HG03571 (cell line): ENCODE measurements at regions not wholly inside any gene's neighbourhood (a gene's known extent, or its start where the extent isn't known, plus 50 kb on each side); places are given as distances from the start of the nearest gene placed in this dataset.

ENCODE experiments used
- ATAC-seq: cut with Tn5 transposase; IDR thresholded peaks from one replicate; pipeline ENCODE4 v1.9.1; 2021; ENCODE audit not compliant: unreplicated experiment

GRCh38 chr4:116872941-116873340, 212.4 kb downstream of the TRAM1L1 start:
- no peak for ATAC-seq

- ATAC-seq = no peak
Observed at GRCh38 chr4:116872308-116872707, 213.1 kb downstream of the TRAM1L1 start.

- no peak for ATAC-seq
Observed at GRCh38 chr4:116870686-116871085, 214.7 kb downstream of the TRAM1L1 start.

- no peak for ATAC-seq
Observed at GRCh38 chr4:116866106-116866505, 219.3 kb downstream of the TRAM1L1 start.

- ATAC-seq = no peak
Observed at GRCh38 chr4:116862592-116862991, 222.8 kb downstream of the TRAM1L1 start.

- no peak for ATAC-seq
Observed at GRCh38 chr4:116860891-116861290, 224.5 kb downstream of the TRAM1L1 start.

- ATAC-seq = no peak
Observed at GRCh38 chr4:116849620-116850019, 235.8 kb downstream of the TRAM1L1 start.

GRCh38 chr4:116847616-116848015, 237.8 kb downstream of the TRAM1L1 start:
- ATAC-seq = no peak

GRCh38 chr4:116839826-116840225, 245.6 kb downstream of the TRAM1L1 start:
- no peak for ATAC-seq

GRCh38 chr4:116838609-116839008, 246.8 kb downstream of the TRAM1L1 start:
- ATAC-seq = no peak

GRCh38 chr4:116829187-116829586, 256.2 kb downstream of the TRAM1L1 start:
- no peak for ATAC-seq

- ATAC-seq = no peak
Observed at GRCh38 chr4:116824172-116824571, 261.2 kb downstream of the TRAM1L1 start.

- ATAC-seq = no peak
Observed at GRCh38 chr4:116811730-116812129, 273.6 kb downstream of the TRAM1L1 start.

GRCh38 chr4:116796022-116796421, 289.4 kb downstream of the TRAM1L1 start:
- no peak for ATAC-seq

GRCh38 chr4:116788723-116789122, 296.7 kb downstream of the TRAM1L1 start:
- no peak for ATAC-seq

GRCh38 chr4:116755051-116755450, 330.3 kb downstream of the TRAM1L1 start:
- ATAC-seq = no peak

- no peak for ATAC-seq
Observed at GRCh38 chr4:116752027-116752426, 333.3 kb downstream of the TRAM1L1 start.

GRCh38 chr4:116736756-116737155, 348.6 kb downstream of the TRAM1L1 start:
- ATAC-seq = no peak

- no peak for ATAC-seq
Observed at GRCh38 chr4:116734178-116734577, 351.2 kb downstream of the TRAM1L1 start.

- no peak for ATAC-seq
Observed at GRCh38 chr4:116733370-116733769, 352.0 kb downstream of the TRAM1L1 start.

- no peak for ATAC-seq
Observed at GRCh38 chr4:116726523-116726922, 358.9 kb downstream of the TRAM1L1 start.

- peak; percentile 79 for ATAC-seq
Observed at GRCh38 chr4:116724249-116724648, 361.1 kb downstream of the TRAM1L1 start.

- no peak for ATAC-seq
Observed at GRCh38 chr4:116705466-116705865, 379.9 kb downstream of the TRAM1L1 start.

- ATAC-seq = no peak
Observed at GRCh38 chr4:116702949-116703348, 382.4 kb downstream of the TRAM1L1 start.
